Stomach (tissue), 8 donors: ENCODE measurements at regions not wholly inside any gene's neighbourhood (a gene's known extent, or its start where the extent isn't known, plus 50 kb on each side); places are given as distances from the start of the nearest gene placed in this dataset.

ENCODE experiments used
- DNase-seq, 2 donors: peaks; one replicate each; pipeline versions ENCODE4 v3.0.0 to v3.0.0-alpha.2; 2013 to 2019
- H3K27ac ChIP-seq, 5 donors: fragments of 200-600 bp in 4 of 5; sonication (generic) in 4 of 5; one replicate each; pipeline ENCODE4 v1.5.1; 2013 to 2019; ENCODE audit warnings: mild to moderate bottlenecking in 1 of 5, moderate library complexity in 1 of 5
- H3K27me3 ChIP-seq, 3 donors: fragments of 200-600 bp; sonication (generic); one replicate each; pipeline ENCODE4 v1.5.1; 2017 to 2019; ENCODE audit warnings: mixed run types in 1 of 3
- H3K36me3 ChIP-seq, 4 donors: fragments of 200-600 bp; sonication (generic); 1 replicate in 3 of 4; 2 replicates in 1 of 4; pipeline ENCODE4 v1.5.1; 2016 to 2019
- H3K4me1 ChIP-seq, 4 donors: fragments of 200-600 bp; sonication (generic); one replicate each; pipeline ENCODE4 v1.5.1; 2016 to 2019
- H3K4me3 ChIP-seq, 4 donors: fragments of 200-600 bp; sonication (generic) in 3 of 4; one replicate each; pipeline ENCODE4 v1.5.1; 2016 to 2019; ENCODE audit warnings: mild to moderate bottlenecking in 1 of 4
- H3K9me3 ChIP-seq, 4 donors: fragments of 200-600 bp; sonication (generic); one replicate each; pipeline ENCODE4 v1.5.1; 2016 to 2019
- EP300 ChIP-seq: sonication (generic); formaldehyde crosslinking; IDR thresholded peaks from one replicate; pipeline ENCODE4 v1.6.1; 2017; ENCODE audit warnings: antibody characterized with exemption
- POLR2A ChIP-seq, 4 donors: fragments of 450-650 bp; IDR thresholded peaks; one replicate each; pipeline ENCODE4 v1.6.1; 2016; ENCODE audit warnings: antibody characterized with exemption in 4 of 4, control low read depth in 2 of 4, mild to moderate bottlenecking in 1 of 4, moderate library complexity in 1 of 4
- POLR2AphosphoS5 ChIP-seq, 3 donors: sonication (generic); formaldehyde crosslinking; IDR thresholded peaks; one replicate each; pipeline ENCODE4 v1.6.1; 2016; ENCODE audit warnings: antibody characterized with exemption in 3 of 3
- WGBS, 5 donors: extraction: QIAGEN DNeasy Blood & Tissue Kit in 3 of 5; methylation state at CpG; one replicate each; pipeline versions ENCODE4 v1.1.5 to v1.1.7; 2013 to 2018; 5-methylcytosine and 5-hydroxymethylcytosine counted together
- intact Hi-C: fragments of 100-400 bp; cut with DNase I; formaldehyde crosslinking; loops from one replicate; pipeline ENCODE4 v1.15.1; 2023; ENCODE audit warnings: low total_unique reads
- TF ChIP-seq, protein P1 (sequence below), 7 experiments: fragments of 450-650 bp in 4 of 7; fragments of 200-600 bp in 3 of 7; sonication (generic) in 3 of 7; IDR thresholded peaks; one replicate each; pipeline ENCODE4 v1.5.1; 2016 to 2019; ENCODE audit warnings: antibody characterized with exemption in 7 of 7, control low read depth in 2 of 7, mild to moderate bottlenecking in 1 of 7
- donor health status: healthy with polysubstance abuse.
- donor health status: Bipolar disorder and iron deficiency.
- donor health status: healthy.

DNA sequence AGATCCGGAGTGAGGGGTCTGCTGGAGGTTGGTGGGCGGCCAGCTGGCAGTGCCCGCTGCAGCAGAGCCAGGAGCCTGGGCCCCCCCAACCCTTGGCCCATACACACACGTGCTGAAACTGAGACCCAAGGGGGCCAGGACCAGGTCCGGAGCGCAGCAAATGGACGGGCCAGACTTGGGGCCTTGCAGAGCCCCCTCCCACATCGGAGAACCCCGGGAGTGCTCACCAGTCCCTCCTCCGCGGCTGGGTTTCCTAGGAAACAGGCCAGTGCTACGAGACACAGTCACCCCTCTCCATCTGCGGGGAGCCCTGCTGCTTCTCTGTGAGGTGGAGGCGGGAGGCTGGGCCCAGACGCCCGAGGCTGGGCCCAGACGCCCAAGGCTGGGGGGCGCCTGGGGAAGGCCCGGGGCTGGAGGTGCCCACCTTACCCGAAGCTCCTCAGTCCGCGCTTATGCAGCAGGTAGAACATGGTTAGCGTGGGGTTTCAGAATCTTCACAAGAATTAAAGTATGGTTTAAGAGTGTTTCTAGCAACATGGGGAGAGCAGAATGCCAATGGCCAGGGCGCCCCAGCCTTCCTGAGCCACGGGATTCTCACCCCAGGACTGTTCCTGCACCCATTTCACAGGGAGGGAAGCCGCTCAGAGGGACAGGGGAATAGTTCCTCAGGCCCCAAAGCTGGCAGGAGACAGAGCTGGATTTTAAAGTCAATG, 135.0 kb upstream of the PRR20G start:
- peaks cover 0 to 100% (median 42%) of the 10 kb centered on the region in 3 donors for H3K27me3 ChIP-seq
- DNase-seq: no peak
- no peak overlapping the region for H3K4me3 ChIP-seq
- WGBS, 5 donors: 50 to 71% (median 60%) methylated on average over 16 to 26 of the region's 26 CpGs
- intact Hi-C loops: no loop called here
- H3K36me3 ChIP-seq: no peaks in the 10 kb centered on the region
- no peaks in the 10 kb centered on the region for H3K9me3 ChIP-seq
- no peak overlapping the region for H3K27ac ChIP-seq
- no peaks in the 10 kb centered on the region for H3K4me1 ChIP-seq
- TF ChIP-seq, protein P1, sequence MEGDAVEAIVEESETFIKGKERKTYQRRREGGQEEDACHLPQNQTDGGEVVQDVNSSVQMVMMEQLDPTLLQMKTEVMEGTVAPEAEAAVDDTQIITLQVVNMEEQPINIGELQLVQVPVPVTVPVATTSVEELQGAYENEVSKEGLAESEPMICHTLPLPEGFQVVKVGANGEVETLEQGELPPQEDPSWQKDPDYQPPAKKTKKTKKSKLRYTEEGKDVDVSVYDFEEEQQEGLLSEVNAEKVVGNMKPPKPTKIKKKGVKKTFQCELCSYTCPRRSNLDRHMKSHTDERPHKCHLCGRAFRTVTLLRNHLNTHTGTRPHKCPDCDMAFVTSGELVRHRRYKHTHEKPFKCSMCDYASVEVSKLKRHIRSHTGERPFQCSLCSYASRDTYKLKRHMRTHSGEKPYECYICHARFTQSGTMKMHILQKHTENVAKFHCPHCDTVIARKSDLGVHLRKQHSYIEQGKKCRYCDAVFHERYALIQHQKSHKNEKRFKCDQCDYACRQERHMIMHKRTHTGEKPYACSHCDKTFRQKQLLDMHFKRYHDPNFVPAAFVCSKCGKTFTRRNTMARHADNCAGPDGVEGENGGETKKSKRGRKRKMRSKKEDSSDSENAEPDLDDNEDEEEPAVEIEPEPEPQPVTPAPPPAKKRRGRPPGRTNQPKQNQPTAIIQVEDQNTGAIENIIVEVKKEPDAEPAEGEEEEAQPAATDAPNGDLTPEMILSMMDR (IDR thresholded peaks at IDR 0.05): no peak
- TF ChIP-seq POLR2AphosphoS5 (IDR thresholded peaks at IDR 0.05): no peak
- no peak for TF ChIP-seq POLR2A (IDR thresholded peaks at IDR 0.05)
- TF ChIP-seq EP300: no peak

DNA sequence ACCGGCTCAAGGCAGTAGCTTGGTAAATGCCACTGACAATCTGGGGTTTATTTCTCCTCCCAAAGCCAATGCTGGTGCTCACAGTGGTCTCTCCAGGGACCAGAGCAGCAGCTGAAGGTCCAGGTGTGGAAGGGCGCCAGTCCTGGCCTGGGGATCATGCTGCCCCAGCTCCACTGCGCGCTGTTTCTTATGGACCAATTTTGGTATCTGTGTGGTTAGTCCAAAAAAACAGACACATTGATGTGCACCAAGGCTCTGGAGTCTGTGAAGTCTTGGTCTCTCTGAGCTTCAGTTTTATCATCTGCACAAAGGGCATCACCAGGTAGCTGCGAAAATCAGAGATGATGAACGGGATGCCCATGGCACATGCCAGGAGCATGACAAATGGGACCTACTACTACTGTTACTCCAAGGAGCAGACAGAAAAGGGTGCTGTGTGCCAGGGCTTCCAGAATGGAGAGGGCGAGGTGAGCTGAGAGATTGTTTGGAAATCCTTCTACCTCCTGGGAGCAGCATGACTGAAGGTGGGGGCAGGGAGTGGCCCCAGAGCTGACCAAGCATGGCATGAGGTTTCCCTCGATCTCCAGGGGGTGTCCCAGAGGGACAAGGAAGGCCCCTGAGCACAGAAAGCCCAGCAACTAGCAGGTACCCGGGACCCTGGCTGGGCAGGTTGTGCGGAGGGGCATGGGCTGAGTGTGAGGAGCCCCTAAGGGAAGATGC, 134.3 kb upstream of the PRR20G start:
- no peak overlapping the region for H3K4me3 ChIP-seq
- peaks cover 0 to 97% (median 37%) of the 10 kb centered on the region in 3 donors for H3K27me3 ChIP-seq
- intact Hi-C loops: no loop called here
- no peaks in the 10 kb centered on the region for H3K36me3 ChIP-seq
- no peak overlapping the region for H3K27ac ChIP-seq
- TF ChIP-seq POLR2AphosphoS5 (IDR thresholded peaks at IDR 0.05) (no peak), EP300 (no peak), POLR2A (IDR thresholded peaks at IDR 0.05) (no peak)
- TF ChIP-seq, protein P1 (IDR thresholded peaks at IDR 0.05): no peak
- WGBS, 5 donors: 73 to 85% (median 78%) methylated on average over 7 to 10 of the region's 10 CpGs
- no peaks in the 10 kb centered on the region for H3K4me1 ChIP-seq
- H3K9me3 ChIP-seq: no peaks in the 10 kb centered on the region
- DNase-seq: no peak

DNA sequence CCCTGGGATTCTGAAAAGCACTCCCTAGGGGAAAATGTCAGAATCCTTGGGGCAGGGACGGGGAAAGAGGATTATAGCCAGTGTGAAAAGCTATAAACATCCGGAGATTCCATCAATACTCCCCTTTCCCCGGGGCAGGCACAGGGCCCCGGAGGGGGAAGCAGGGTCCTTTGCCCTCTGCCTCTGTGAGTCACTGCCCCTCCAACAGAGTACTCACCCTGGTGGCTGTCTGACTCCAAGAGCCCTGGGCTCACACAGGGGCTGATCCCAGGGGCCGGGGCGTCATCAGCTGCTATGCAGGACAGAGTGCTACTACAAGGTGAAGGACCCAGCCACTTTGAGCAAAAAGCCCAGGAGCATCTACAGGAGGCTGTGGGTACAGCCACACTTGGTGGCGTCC, 133.0 kb upstream of the PRR20G start:
- Histone ChIP-seq H3K27me3 (peaks cover 0 to 84% (median 24%) of the 10 kb centered on the region in 3 donors), H3K9me3 (no peaks in the 10 kb centered on the region), H3K4me1 (no peaks in the 10 kb centered on the region), H3K4me3 (no peak overlapping the region), H3K36me3 (no peaks in the 10 kb centered on the region), H3K27ac (no peak overlapping the region)
- 28 to 40% (median 31%) methylated on average over 7 of the region's 7 CpGs for WGBS, 5 donors
- TF ChIP-seq POLR2A (IDR thresholded peaks at IDR 0.05) (no peak), EP300 (no peak), POLR2AphosphoS5 (IDR thresholded peaks at IDR 0.05) (no peak)
- TF ChIP-seq, protein P1 (IDR thresholded peaks at IDR 0.05): no peak
- intact Hi-C loops: no loop called here
- DNase-seq: no peak

DNA sequence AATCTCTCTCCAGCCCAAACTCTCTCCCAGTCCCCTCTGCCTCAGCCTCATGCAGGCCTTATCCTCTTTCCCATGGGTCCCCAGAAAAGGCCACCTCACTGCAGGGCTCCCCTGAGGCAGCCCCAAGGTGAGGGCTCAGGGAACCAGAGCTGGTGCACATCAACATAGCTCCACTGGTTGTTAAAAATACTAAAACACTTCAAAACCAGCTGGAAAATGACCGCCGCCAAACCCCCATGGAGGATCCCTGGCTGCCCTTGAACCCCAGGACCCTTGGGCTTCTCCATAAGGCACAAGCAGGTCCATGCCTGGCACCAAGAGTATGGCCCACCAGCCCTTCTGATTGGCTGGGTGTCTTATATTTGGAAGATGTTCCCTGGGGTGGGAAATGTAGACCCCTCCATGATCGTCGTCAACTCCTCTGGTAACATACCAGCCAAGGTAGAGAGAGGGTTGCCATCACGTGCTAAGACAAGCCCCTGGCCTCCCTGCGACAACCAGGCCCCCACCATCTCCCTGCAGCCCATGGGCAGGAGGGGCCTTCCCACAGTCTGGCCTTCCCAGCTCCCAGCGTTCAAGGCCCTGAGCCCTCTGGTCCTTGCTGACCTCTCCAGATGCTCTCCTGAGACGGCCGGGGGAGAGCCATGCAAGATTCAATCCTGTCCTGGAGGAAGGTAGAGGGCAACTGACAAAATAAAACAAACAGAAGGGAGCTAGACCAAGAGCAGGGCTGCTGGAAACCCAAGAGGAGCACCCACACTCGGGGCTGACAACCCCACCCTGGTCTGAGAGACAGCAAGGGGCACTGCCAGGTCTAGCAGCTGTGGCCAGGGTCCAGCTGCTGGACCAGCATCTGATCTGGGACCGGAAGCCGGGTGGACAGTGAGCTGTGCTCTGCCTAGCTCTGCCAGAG, 132.1 kb upstream of the PRR20G start:
- no peaks in the 10 kb centered on the region for H3K4me1 ChIP-seq
- no peaks in the 10 kb centered on the region for H3K9me3 ChIP-seq
- intact Hi-C loops: no loop called here
- WGBS, 5 donors: 68 to 80% (median 70%) methylated on average over 12 of the region's 12 CpGs
- no peak overlapping the region for H3K4me3 ChIP-seq
- TF ChIP-seq POLR2A (IDR thresholded peaks at IDR 0.05) (no peak), EP300 (no peak), POLR2AphosphoS5 (IDR thresholded peaks at IDR 0.05) (no peak)
- TF ChIP-seq, protein P1 (IDR thresholded peaks at IDR 0.05): no peak
- H3K36me3 ChIP-seq: no peaks in the 10 kb centered on the region
- DNase-seq: no peak
- no peak overlapping the region for H3K27ac ChIP-seq
- H3K27me3 ChIP-seq: peaks cover 0 to 82% (median 20%) of the 10 kb centered on the region in 3 donors
